H9 (cell line): ENCODE measurements at regions not wholly inside any gene's neighbourhood (a gene's known extent, or its start where the extent isn't known, plus 50 kb on each side); places are given as distances from the start of the nearest gene placed in this dataset.

Experiments
- DNase-seq: peaks from one replicate; pipeline ENCODE4 v3.0.0-alpha.2; 2017
- H2AFZ ChIP-seq: one replicate; pipeline ENCODE4 v1.6.1; 2013; ENCODE audit warnings: mild to moderate bottlenecking, low read length, control low read depth, moderate library complexity
- H2AK5ac ChIP-seq: 2 replicates; pipeline ENCODE4 v1.6.1; 2013; ENCODE audit warnings: low read length, control low read depth, mixed read lengths; ENCODE audit not compliant: insufficient read length
- H2BK120ac ChIP-seq: one replicate; pipeline ENCODE4 v1.6.1; 2013; ENCODE audit warnings: low read depth, mild to moderate bottlenecking, low read length, control low read depth, inconsistent platforms; ENCODE audit not compliant: poor library complexity, severe bottlenecking
- H2BK12ac ChIP-seq: 2 replicates; pipeline ENCODE4 v1.6.1; 2013; ENCODE audit warnings: low read length, control low read depth, mixed read lengths, low read depth; ENCODE audit not compliant: insufficient read length
- H2BK15ac ChIP-seq: 2 replicates; pipeline ENCODE4 v1.6.1; 2013; ENCODE audit warnings: low read depth, low read length, control low read depth
- H2BK20ac ChIP-seq: one replicate; pipeline ENCODE4 v1.6.1; 2013; ENCODE audit warnings: low read depth, mild to moderate bottlenecking, low read length, control low read depth, inconsistent platforms; ENCODE audit not compliant: poor library complexity, severe bottlenecking
- H2BK5ac ChIP-seq: 2 replicates; pipeline ENCODE4 v1.6.1; 2013; ENCODE audit warnings: low read length, control low read depth, mixed read lengths; ENCODE audit not compliant: insufficient read length
- H3K14ac ChIP-seq: 2 replicates; pipeline ENCODE4 v1.6.1; 2013; ENCODE audit warnings: low read length, control low read depth; ENCODE audit not compliant: insufficient read depth
- H3K18ac ChIP-seq: 2 replicates; pipeline ENCODE4 v1.6.1; 2013; ENCODE audit warnings: low read depth, mild to moderate bottlenecking, mixed read lengths, low read length, control low read depth; ENCODE audit not compliant: insufficient read length
- H3K23ac ChIP-seq: 2 replicates; pipeline ENCODE4 v1.6.1; 2013; ENCODE audit warnings: low read length, control low read depth, mixed read lengths, low read depth; ENCODE audit not compliant: insufficient read length
- H3K23me2 ChIP-seq: 2 replicates; pipeline ENCODE4 v1.6.1; 2013; ENCODE audit warnings: low read depth, mild to moderate bottlenecking, mixed read lengths, low read length, control low read depth; ENCODE audit not compliant: insufficient read length, poor library complexity, severe bottlenecking
- H3K27ac ChIP-seq: 2 replicates; pipeline ENCODE4 v1.5.1; 2013; ENCODE audit warnings: low read length, control low read depth, mixed read lengths, low read depth; ENCODE audit not compliant: insufficient read length
- H3K27me3 ChIP-seq: 2 replicates; pipeline ENCODE4 v1.6.1; 2013; ENCODE audit warnings: low read length, control low read depth, inconsistent platforms; ENCODE audit not compliant: insufficient read depth
- H3K4ac ChIP-seq: 2 replicates; pipeline ENCODE4 v1.6.1; 2013; ENCODE audit warnings: low read depth, mild to moderate bottlenecking, control low read depth, inconsistent platforms, low read length, moderate library complexity
- H3K4me1 ChIP-seq: 2 replicates; pipeline ENCODE4 v1.6.1; 2013; ENCODE audit warnings: low read length, control low read depth, inconsistent platforms; ENCODE audit not compliant: insufficient read depth
- H3K4me2 ChIP-seq: 2 replicates; pipeline ENCODE4 v1.6.1; 2013; ENCODE audit warnings: low read length, control low read depth, mixed read lengths; ENCODE audit not compliant: insufficient read length, insufficient read depth
- H3K56ac ChIP-seq: 2 replicates; pipeline ENCODE4 v1.6.1; 2013; ENCODE audit warnings: low read depth, mild to moderate bottlenecking, mixed read lengths, low read length, control low read depth; ENCODE audit not compliant: insufficient read length
- H3K79me1 ChIP-seq: 2 replicates; pipeline ENCODE4 v1.6.1; 2013; ENCODE audit warnings: low read depth, mild to moderate bottlenecking, moderate library complexity, low read length, control low read depth, inconsistent platforms; ENCODE audit not compliant: insufficient read depth, poor library complexity, severe bottlenecking
- H3K79me2 ChIP-seq: 2 replicates; pipeline ENCODE4 v1.6.1; 2013; ENCODE audit warnings: low read length, control low read depth, inconsistent platforms; ENCODE audit not compliant: insufficient read depth
- H3K9ac ChIP-seq: 2 replicates; pipeline ENCODE4 v1.6.1; 2013; ENCODE audit warnings: low read length, control low read depth, mixed read lengths; ENCODE audit not compliant: insufficient read length; ENCODE audit errors: extremely low read depth
- H3K9me3 ChIP-seq: one replicate; pipeline ENCODE4 v1.6.1; 2013; ENCODE audit warnings: low read depth, low read length, inconsistent platforms; ENCODE audit not compliant: control insufficient read depth
- H3T11ph ChIP-seq: one replicate; pipeline ENCODE4 v1.6.1; 2013; ENCODE audit warnings: mild to moderate bottlenecking, low read length, control low read depth, inconsistent platforms
- H4K20me1 ChIP-seq: one replicate; pipeline ENCODE4 v1.6.1; 2013; ENCODE audit not compliant: control insufficient read depth, insufficient read length, insufficient read depth
- H4K5ac ChIP-seq: 2 replicates; pipeline ENCODE4 v1.6.1; 2013; ENCODE audit warnings: low read depth, mild to moderate bottlenecking, mixed read lengths, low read length, control low read depth; ENCODE audit not compliant: insufficient read length
- H4K8ac ChIP-seq: replicated peaks from 2 replicates; pipeline ENCODE4 v1.6.1; 2013; ENCODE audit warnings: low read length, control low read depth, mixed read lengths, low read depth; ENCODE audit not compliant: insufficient read length
- H4K91ac ChIP-seq: 2 replicates; pipeline ENCODE4 v1.6.1; 2013; ENCODE audit warnings: low read depth, mild to moderate bottlenecking, moderate library complexity, mixed read lengths, low read length, control low read depth; ENCODE audit not compliant: insufficient read length
- H3K27ac Mint-ChIP-seq, 3 experiments: 2 replicates in 2 of 3; 3 replicates in 1 of 3; pipeline ENCODE4 v1.8.0; 2020 to 2021; ENCODE audit warnings: mixed read lengths in 3 of 3, mild to moderate bottlenecking in 1 of 3, moderate library complexity in 1 of 3
- H3K27me3 Mint-ChIP-seq: 2 replicates; pipeline ENCODE4 v1.8.0; 2021; ENCODE audit warnings: low read depth, mild to moderate bottlenecking, moderate library complexity, mixed read lengths
- H3K36me3 Mint-ChIP-seq, 3 experiments: 2 replicates in 2 of 3; 3 replicates in 1 of 3; pipeline ENCODE4 v1.8.0; 2020 to 2021; ENCODE audit warnings: low read depth in 3 of 3, mixed read lengths in 3 of 3; ENCODE audit not compliant: insufficient read depth in 1 of 3
- H3K4me1 Mint-ChIP-seq, 2 experiments: 2 replicates each; pipeline ENCODE4 v1.8.0; 2020; ENCODE audit warnings: mixed read lengths in 2 of 2
- H3K4me3 Mint-ChIP-seq, 2 experiments: 2 replicates in 1 of 2; 3 replicates in 1 of 2; pipeline ENCODE4 v1.8.0; 2020 to 2021; ENCODE audit warnings: mild to moderate bottlenecking in 2 of 2, mixed read lengths in 2 of 2, moderate library complexity in 1 of 2
- H3K9me3 Mint-ChIP-seq, 2 experiments: 2 replicates in 1 of 2; 3 replicates in 1 of 2; pipeline ENCODE4 v1.8.0; 2020; ENCODE audit warnings: mild to moderate bottlenecking in 2 of 2, mixed read lengths in 2 of 2, moderate library complexity in 1 of 2
- WGBS: extraction: QIAGEN DNeasy Blood & Tissue Kit; methylation state at CpG from one replicate; pipeline ENCODE4 v1.1.7; 2013; ENCODE audit warnings: missing lambda C conversion rate, low lambda C conversion rate, mixed read lengths; ENCODE audit not compliant: insufficient read length; ENCODE audit errors: extremely low coverage; 5-methylcytosine and 5-hydroxymethylcytosine counted together
- TF ChIP-seq, protein P1 (sequence below): fragments of 200-600 bp; sonication (generic); conservative IDR thresholded peaks from 3 replicates; pipeline ENCODE4 v1.8.0; 2021; ENCODE audit warnings: antibody characterized with exemption, mild to moderate bottlenecking

DNA sequence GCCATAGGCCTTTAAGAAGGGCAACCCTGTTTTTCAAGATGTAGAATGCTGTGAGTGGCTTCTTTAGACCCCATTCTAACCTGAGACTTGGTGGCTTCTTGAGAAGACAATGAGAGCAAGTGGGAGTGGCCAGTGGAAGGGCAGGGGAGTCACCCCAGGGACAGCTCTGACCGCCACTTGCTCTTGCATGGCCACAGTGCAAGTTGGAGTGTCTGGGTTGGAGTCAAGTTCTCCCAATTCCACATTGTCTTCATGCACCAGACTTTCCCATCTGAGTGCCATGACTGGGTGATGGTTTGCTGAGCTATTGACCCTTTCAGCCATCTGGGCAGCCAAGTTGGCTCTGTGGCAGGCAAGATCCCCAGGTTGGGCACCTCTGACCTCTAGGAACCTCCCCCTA is 148.0 kb upstream of the SKOR2 start:
- Histone ChIP-seq H2BK120ac (no peak overlapping the region), H3K79me2 (no peaks in the 10 kb centered on the region), H4K8ac (no peak overlapping the region), H2BK5ac (no peak overlapping the region), H3K18ac (no peak overlapping the region), H2AFZ (no peak overlapping the region), H3K27ac (no peak overlapping the region), H3K23ac (no peak overlapping the region), H3K4ac (no peak overlapping the region), H2BK12ac (no peak overlapping the region), H3K27me3 (no peaks in the 10 kb centered on the region), H4K20me1 (no peaks in the 10 kb centered on the region), H3K56ac (no peak overlapping the region), H4K91ac (no peak overlapping the region), H3K14ac (no peak overlapping the region), H3K4me1 (no peaks in the 10 kb centered on the region; the same call in 1 of the 2 replicates), H4K5ac (no peak overlapping the region), H3T11ph (no peak overlapping the region), H3K9ac (no peak overlapping the region), H2BK20ac (no peak overlapping the region), H3K9me3 (no peaks in the 10 kb centered on the region), H3K4me2 (no peak overlapping the region), H2BK15ac (no peak overlapping the region), H3K79me1 (no peaks in the 10 kb centered on the region), H3K23me2 (no peaks in the 10 kb centered on the region), H2AK5ac (no peak overlapping the region)
- Mint-ChIP-seq H3K36me3 (no peaks in the 10 kb centered on the region), H3K27ac (no peak overlapping the region), H3K4me3 (no peak overlapping the region), H3K9me3 (peaks cover 0 to 6% of the 10 kb centered on the region in 2 experiments; a peak in 2 of 5 replicates), H3K4me1 (peaks cover 13 to 16% of the 10 kb centered on the region in 2 experiments), H3K27me3 (peaks cover 15% of the 10 kb centered on the region)
- DNase-seq = no peak
- WGBS = no CpG with 5 or more reads among the region's 1 CpG
- TF ChIP-seq, protein P1, sequence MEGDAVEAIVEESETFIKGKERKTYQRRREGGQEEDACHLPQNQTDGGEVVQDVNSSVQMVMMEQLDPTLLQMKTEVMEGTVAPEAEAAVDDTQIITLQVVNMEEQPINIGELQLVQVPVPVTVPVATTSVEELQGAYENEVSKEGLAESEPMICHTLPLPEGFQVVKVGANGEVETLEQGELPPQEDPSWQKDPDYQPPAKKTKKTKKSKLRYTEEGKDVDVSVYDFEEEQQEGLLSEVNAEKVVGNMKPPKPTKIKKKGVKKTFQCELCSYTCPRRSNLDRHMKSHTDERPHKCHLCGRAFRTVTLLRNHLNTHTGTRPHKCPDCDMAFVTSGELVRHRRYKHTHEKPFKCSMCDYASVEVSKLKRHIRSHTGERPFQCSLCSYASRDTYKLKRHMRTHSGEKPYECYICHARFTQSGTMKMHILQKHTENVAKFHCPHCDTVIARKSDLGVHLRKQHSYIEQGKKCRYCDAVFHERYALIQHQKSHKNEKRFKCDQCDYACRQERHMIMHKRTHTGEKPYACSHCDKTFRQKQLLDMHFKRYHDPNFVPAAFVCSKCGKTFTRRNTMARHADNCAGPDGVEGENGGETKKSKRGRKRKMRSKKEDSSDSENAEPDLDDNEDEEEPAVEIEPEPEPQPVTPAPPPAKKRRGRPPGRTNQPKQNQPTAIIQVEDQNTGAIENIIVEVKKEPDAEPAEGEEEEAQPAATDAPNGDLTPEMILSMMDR = no peak
